ENCODE measurements at regions not wholly inside any gene's neighbourhood (a gene's known extent, or its start where the extent isn't known, plus 50 kb on each side); places are given as distances from the start of the nearest gene placed in this dataset.

GRCh38 chr5:99059685-99060084 is 130.9 kb upstream of the CHD1 start:
- Histone ChIP-seq H2BK12ac (ENCODE audit: low read depth, low read length) (no peak overlapping the region), H2BK120ac (replicated peaks; ENCODE audit: low read depth, low read length) (no peak overlapping the region), H3K23ac (ENCODE audit: insufficient read length) (no peak overlapping the region), H3K4me1 (replicated peaks in 1 of 4; ENCODE audit: control insufficient read depth in 3 of 4, insufficient read depth in 4 of 4, low read length in 3 of 4) (no peaks in the 10 kb centered on the region), H3K27me3 (replicated peaks in 1 of 4; ENCODE audit: control insufficient read depth in 3 of 4, extremely low read depth in 1 of 4, insufficient read depth in 3 of 4, low read length in 3 of 4) (no peaks in the 10 kb centered on the region), H2AFZ (ENCODE audit: low read length) (no peak overlapping the region), H3K9ac (replicated peaks in 1 of 4; ENCODE audit: extremely low read depth in 1 of 4, low read depth in 3 of 4, low read length in 3 of 4) (no peak overlapping the region), H4K91ac (replicated peaks; ENCODE audit: insufficient read length, low read length) (no peak overlapping the region), H3K79me1 (ENCODE audit: low read depth, low read length) (no peaks in the 10 kb centered on the region), H3K4ac (replicated peaks; ENCODE audit: insufficient read length, low read depth, low read length) (no peak overlapping the region), H4K20me1 (replicated peaks in 1 of 2; ENCODE audit: control insufficient read depth in 1 of 2, insufficient read depth in 2 of 2, low read length in 2 of 2) (no peaks in the 10 kb centered on the region), H2BK15ac (ENCODE audit: low read length) (no peak overlapping the region), H3K23me2 (ENCODE audit: low read depth, low read length) (no peaks in the 10 kb centered on the region), H3K4me2 (ENCODE audit: insufficient read depth in 1 of 2, low read depth in 2 of 2, low read length in 2 of 2) (no peak overlapping the region), H3K79me2 (ENCODE audit: control insufficient read depth in 1 of 2, insufficient read depth in 2 of 2, low read length in 2 of 2) (no peaks in the 10 kb centered on the region), H3K18ac (ENCODE audit: extremely low read depth, low read length) (no peak overlapping the region), H3K56ac (replicated peaks; ENCODE audit: insufficient read length, low read depth, low read length) (no peak overlapping the region), H2BK20ac (ENCODE audit: low read length) (no peak overlapping the region), H4K5ac (ENCODE audit: insufficient read length, low read depth, low read length) (no peak overlapping the region), H2AK5ac (ENCODE audit: low read depth, low read length) (no peak overlapping the region), H3K36me3 (ENCODE audit: control insufficient read depth in 2 of 4, insufficient read depth in 4 of 4, low read length in 3 of 4) (no peaks in the 10 kb centered on the region), H3K9me3 (ENCODE audit: insufficient read depth in 2 of 2, low read depth in 1 of 2, low read length in 1 of 2) (no peaks in the 10 kb centered on the region), H2BK5ac (ENCODE audit: low read depth, low read length) (no peak overlapping the region), H3K27ac (ENCODE audit: low read depth, low read length) (no peak overlapping the region), H4K8ac (ENCODE audit: extremely low read depth, insufficient read depth, low read length) (no peak overlapping the region), H3K4me3 (ENCODE audit: extremely low read depth in 1 of 4, insufficient read depth in 2 of 4, low read depth in 3 of 4, low read length in 4 of 4) (no peak overlapping the region), H3K14ac (ENCODE audit: insufficient read length) (no peak overlapping the region)
- CTCF ChIA-PET (ENCODE audit: partially characterized antibody) = interaction anchor here (0.8 to 3.7 kb wide), 13 partner anchors 10 to 220 kb away, joined by 3 to 22 read pairs (median 3); no protein-coding TSS in a partner anchor
- POLR2A ChIA-PET (ENCODE audit: partially characterized antibody) = interaction anchor here (1.5 kb wide), 1 partner anchor 146 kb away, joined by 4 read pairs; no protein-coding TSS in a partner anchor
- no peak for TF ChIP-seq GTF2F1 (IDR thresholded peaks at IDR 0.05; ENCODE audit: borderline replicate concordance, low read depth, low read length)
- no peak for TF ChIP-seq MAX (IDR thresholded peaks at IDR 0.05)
- TF ChIP-seq TCF12 (IDR thresholded peaks at IDR 0.05; ENCODE audit: low read depth, low read length) = no peak
- TF ChIP-seq EP300 (IDR thresholded peaks at IDR 0.05; ENCODE audit: borderline replicate concordance in 1 of 2, low read depth in 2 of 2, low read length in 2 of 2) = no peak
- TF ChIP-seq CBX8 (IDR thresholded peaks at IDR 0.05; ENCODE audit: borderline replicate concordance, low read depth, low read length) = no peak
- TF ChIP-seq CREB1 (IDR thresholded peaks at IDR 0.05) = no peak
- no peak for TF ChIP-seq BCL11A (IDR thresholded peaks at IDR 0.05; ENCODE audit: low read depth in 2 of 2, low read length in 2 of 2)
- FAIRE-seq (no peak), DNase-seq (ENCODE audit: low read depth in 1 of 2, low spot score in 2 of 2) (no peak)

Data from H1 (cell line).